GDM1 (cell line): ENCODE measurements at regions not wholly inside any gene's neighbourhood (a gene's known extent, or its start where the extent isn't known, plus 50 kb on each side); places are given as distances from the start of the nearest gene placed in this dataset.
"Not testable (repeated sequence)": the region's sequence is repeated elsewhere in the genome, so short reads cannot be mapped to it uniquely, and the experiment has no call there.

Source experiments
- DNase-seq: peaks from one replicate; lab custom pipeline; 2025; lab: John Stamatoyannopoulos, UW

- no peak for DNase-seq
Observed at GRCh38 chr6:121020656-121021055, 313.6 kb downstream of the TBC1D32 start.

DNA sequence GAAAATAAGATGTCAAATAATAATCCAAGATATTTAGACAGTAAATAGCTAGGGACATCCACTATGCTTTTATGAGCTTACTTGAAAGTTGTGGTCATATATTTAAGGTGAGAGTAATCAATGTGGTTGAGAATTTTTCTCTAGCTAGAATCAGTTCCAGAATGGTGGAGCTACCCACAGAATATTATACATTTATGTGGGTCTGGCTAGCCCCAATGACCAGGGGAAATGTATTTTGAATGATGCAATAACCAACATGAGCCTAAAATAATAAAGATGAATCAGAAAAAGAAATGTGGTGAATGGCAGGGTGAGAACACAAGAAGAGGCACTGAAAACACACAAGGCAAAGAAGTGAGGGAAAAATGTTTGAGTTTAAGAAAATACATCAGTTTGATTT lies 325.7 kb downstream of the TBC1D32 start:
- no peak for DNase-seq

DNA sequence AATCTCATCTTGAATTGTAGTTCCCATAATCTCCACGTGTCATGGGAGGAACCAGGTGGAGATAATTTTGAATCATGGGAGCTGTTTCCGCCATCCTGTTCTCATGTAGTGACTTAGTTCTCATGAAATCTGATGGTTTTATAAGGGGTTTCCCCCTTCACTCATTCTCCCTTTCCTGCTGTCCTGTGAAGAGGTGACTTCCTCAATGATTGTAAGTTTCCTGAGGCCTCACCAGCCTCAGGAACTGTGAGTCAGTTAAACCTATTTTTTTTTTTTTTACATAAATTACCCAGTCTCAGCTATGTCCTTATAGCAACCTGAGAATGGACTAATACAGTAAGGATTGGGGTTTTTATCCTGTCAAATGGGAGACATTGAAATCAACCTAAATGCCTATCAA lies 328.3 kb downstream of the TBC1D32 start:
- no peak for DNase-seq

- no peak for DNase-seq
Observed at GRCh38 chr6:121000381-121000780, 333.9 kb downstream of the TBC1D32 start.

GRCh38 chr6:120996340-120996739 lies 337.9 kb downstream of the TBC1D32 start:
- DNase-seq = no peak

DNA sequence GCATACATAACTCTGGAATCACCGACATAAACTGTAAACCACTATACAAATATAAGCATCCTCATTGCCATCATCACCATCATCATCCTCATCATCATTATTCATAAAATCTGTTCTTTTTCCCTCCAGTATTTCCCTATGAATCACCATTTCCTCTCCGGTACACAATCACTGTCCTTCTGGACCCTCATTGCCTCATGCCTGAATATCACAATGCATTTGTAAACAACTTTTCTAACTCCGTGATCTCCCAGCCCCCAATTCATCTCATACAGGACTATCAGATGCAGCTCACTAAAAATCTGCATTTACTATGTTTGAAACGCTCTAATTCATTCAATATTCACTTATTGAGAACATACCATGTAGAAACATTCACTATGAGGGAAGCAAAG lies 339.7 kb downstream of the TBC1D32 start:
- no peak for DNase-seq

DNA sequence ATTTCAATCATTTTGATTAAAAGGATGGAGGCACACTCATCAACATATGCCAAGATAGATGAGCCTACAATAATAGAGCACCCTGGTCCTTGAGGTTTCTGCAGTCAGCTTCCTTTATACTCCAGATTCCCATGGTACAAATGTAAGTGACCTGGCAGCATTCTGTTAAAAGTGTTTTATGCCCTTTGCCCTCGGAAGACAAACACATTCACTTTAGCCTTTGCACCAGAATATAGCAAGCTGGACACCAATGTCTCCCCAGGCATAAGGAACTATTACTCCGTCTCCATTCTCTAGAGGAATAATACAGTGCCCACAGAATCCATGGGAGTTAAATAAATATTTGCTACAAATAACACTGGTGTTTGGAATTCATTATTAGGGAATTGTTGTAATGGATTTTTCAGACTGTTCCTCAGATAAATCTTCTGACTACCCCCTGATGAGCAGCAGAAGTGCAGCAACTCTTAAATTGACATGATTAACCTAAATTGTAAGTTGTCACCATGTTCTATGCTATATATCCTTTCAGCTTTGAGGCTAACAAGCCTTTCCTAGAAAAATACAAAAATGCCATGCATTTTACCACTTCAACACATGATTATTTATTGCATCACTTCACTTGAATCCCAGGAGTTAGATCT lies 340.2 kb downstream of the TBC1D32 start:
- no peak for DNase-seq

DNA sequence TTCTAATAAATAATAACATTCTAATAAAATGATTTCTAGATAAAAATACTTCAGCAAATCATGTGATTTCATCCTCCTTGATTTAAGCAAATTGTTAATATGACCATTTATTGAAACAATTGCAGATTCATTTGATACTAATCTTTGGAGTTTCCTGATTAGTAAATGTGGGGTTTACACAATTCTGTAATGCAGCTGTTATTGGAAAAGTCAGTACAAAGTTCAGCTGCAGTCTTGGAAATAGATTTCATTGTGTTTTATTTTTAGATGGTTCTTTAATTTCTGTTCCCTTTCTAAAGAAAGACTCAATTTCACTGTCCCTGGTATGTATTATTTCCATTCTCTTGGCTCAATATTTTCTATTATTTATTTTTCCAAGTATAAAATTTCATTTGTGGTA lies 342.0 kb downstream of the TBC1D32 start:
- DNase-seq = no peak

- no peak for DNase-seq
Observed at GRCh38 chr6:120990866-120991265, 343.4 kb downstream of the TBC1D32 start.

- no peak for DNase-seq
Observed at GRCh38 chr6:120981835-120982234, 352.4 kb downstream of the TBC1D32 start.

DNA sequence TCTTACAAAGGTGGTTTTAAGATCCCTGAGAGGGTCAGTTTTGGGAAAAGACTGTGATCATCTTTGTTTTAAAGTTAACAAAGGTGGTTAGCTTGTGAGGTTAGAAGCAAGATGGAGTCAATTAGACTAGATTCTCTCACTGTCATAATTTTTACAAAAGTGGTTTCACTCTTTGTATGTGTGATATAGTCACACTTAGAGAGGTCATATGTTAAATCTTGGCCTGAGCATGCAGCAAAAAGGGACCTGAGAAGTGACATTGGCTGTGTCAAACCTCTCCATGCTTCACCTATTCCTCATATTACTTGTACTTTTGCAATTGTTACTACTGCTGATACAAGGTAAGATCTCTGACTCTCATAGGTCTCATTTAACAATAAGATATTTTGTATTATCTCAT lies 368.0 kb downstream of the TBC1D32 start:
- DNase-seq = no peak

GRCh38 chr6:120965814-120966213 lies 368.5 kb downstream of the TBC1D32 start:
- DNase-seq = no peak

DNA sequence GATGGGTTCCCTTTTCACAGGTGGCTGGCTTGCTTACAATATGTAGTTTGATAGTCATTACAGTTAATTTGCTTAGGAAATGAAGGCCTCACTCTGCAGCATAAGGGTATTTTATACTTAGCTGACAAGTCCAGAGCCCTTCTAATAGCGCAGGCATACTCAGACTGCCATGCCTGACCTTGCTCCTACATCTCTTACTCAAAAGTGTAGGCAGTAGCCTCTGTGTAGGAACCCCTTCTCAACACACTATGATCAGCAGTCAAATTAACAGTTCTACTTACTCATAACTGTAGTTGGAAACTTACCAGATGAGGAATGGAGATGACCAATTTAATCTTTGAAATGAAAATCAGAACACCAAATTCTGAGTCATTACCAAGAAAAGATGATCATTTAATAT lies 373.5 kb downstream of the TBC1D32 start:
- DNase-seq = no peak

- no peak for DNase-seq
Observed at GRCh38 chr6:120954111-120954510, 380.2 kb downstream of the TBC1D32 start.

GRCh38 chr6:120951258-120951657 lies 383.0 kb downstream of the TBC1D32 start:
- no peak for DNase-seq

DNA sequence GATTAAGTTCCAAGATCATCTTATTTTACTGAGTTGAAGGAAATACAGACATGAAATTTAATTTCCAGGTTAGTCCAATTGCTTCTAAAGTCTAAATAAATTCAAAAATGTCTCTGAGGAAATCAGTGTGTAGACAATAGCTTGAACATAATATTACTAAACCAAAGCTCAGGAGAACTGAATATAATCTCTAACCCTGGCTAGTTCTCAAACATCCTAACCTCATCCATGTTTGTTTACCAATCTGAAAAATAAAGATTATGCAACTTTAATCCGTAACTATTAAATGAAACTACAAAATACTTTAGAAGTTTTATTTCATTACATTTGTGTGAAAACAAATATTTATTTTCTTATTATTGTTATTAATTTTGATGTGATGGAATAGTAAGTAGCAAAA lies 387.2 kb downstream of the TBC1D32 start:
- no peak for DNase-seq

- DNase-seq = no peak
Observed at GRCh38 chr6:120945905-120946594, 388.2 kb downstream of the TBC1D32 start.

DNA sequence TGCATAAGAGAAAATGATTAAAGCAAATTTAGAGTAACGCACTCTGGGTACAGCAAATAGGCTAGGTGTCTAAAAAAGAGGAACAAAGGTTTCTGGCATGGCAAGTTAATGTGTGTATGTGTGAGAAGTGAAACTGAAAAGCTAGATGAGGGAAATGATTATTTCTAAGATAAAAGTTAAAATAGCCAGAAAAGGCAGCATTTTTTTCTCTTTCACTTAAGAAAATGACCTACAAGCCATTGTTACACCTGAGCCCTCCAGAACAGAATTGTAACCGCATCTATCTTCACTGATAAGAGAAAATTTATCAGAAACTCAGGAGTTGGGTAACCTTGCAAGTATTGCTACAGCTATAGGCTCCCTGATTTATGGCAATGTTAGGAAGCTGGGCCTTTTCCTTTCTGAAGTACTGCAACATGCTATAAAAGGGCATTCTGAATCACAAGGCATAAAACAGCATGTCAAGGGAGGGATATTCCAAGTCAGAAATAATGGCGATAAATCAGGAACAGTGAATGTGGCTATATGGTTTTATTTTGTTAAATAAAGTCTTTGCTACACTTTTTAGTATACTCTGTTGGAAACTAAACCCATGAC lies 395.3 kb downstream of the TBC1D32 start:
- DNase-seq = no peak

GRCh38 chr6:120938164-120938875 lies 396.0 kb downstream of the TBC1D32 start:
- no peak for DNase-seq

DNA sequence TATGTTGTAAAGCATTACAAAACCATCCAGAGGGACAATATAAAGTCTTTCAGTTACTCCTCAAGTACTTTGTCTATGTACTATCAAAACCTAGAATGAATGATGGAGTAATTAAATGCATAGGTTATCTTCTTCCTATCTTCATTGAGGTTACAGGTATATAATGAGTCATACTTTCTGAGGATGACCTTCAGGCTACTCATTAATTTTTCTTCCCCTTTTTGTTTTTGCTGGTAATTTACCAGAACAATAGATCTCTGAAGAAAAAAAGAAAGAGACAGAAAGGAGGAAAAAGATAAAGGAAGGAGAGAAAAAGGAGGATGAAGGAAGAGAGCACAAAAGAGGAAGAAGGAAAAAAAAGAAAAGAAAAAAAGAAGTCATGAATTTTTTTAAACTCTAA lies 398.4 kb downstream of the TBC1D32 start:
- DNase-seq = no peak

DNA sequence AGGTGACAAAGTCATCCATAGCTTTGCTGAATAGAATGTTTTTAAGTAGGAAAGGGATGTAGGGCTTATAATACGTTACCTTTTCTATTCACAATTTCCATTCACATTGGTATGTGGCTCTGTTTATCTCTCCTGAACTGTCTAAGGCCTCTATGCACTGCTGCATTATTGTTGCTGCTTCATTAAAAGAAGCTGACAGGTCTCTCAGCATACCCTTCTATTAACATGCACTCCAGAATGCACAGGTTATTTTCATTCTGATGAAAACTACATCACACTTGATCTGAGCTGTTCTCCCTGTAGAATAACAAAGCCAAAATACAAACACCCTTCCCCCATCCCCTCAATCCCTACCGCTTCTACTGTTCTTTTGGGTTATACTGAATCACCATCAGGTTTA lies 399.3 kb downstream of the TBC1D32 start:
- no peak for DNase-seq

- not testable (repeated sequence) for DNase-seq
Observed at GRCh38 chr6:120931520-120932180, 402.6 kb downstream of the TBC1D32 start.
